GM18867 (cell line): ENCODE measurements at regions not wholly inside any gene's neighbourhood (a gene's known extent, or its start where the extent isn't known, plus 50 kb on each side); places are given as distances from the start of the nearest gene placed in this dataset.

ENCODE experiments used
- ATAC-seq: cut with Tn5 transposase; IDR thresholded peaks from one replicate; pipeline ENCODE4 v1.9.1; 2021; ENCODE audit warnings: mild to moderate bottlenecking, moderate library complexity; ENCODE audit not compliant: unreplicated experiment

GRCh38 chr1:240672132-240672811, 60.3 kb upstream of the GREM2 start:
- ATAC-seq = no peak

GRCh38 chr1:240667351-240667750, 55.4 kb upstream of the GREM2 start:
- ATAC-seq = no peak

- no peak for ATAC-seq
Observed at GRCh38 chr1:240666568-240667198, 54.7 kb upstream of the GREM2 start.

DNA sequence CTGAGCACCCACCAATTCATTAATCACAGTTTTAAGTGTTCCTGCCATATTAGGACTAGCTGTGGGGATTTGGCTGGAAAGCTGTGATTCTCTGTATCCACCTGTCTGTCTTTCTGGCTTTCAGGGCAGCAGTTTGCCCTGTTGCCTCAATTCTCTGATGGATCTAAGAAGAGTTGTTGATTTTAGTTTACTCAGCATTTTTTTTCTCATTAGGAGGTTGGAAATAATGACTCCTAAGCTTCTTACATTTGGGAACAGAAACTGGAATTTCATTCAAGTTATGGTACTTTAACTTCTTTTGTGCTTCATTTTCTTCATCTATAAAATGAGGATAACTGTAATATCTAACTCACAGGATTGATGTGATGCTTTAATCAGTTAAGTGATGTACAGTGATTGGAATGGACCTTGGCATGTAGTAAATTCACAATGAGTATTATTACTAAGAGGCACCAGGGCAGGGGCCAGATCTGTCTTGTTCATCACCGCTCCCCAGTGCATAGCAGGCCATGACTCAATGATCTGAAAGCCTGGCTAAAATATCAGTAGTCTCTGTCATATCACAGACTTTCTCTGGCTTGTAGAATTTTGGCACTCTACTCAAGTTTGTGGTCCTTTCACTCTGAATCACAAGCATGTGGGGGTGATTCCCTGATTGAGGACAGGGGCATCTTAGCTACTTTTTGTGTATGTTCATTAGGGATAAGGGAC, 51.4 kb upstream of the GREM2 start:
- no peak for ATAC-seq
